Neural progenitor cell (in vitro differentiated cells): ENCODE measurements at regions not wholly inside any gene's neighbourhood (a gene's known extent, or its start where the extent isn't known, plus 50 kb on each side); places are given as distances from the start of the nearest gene placed in this dataset.

Experiments
- CTCF ChIP-seq: fragments of 200-600 bp; sonication (generic); IDR thresholded peaks from 2 replicates; pipeline ENCODE4 v1.5.1; 2017; ENCODE audit warnings: antibody characterized with exemption, mild to moderate bottlenecking
- EZH2phosphoT487 ChIP-seq: fragments of 200-600 bp; sonication (generic); IDR thresholded peaks from 2 replicates; pipeline ENCODE4 v1.6.1; 2017; ENCODE audit warnings: antibody characterized with exemption

GRCh38 chr14:22084393-22085281 lies 411.0 kb upstream of the OR4E1 start:
- TF ChIP-seq CTCF = peak; percentile 79
- no peak for TF ChIP-seq EZH2phosphoT487
